ENCODE measurements at regions not wholly inside any gene's neighbourhood (a gene's known extent, or its start where the extent isn't known, plus 50 kb on each side); places are given as distances from the start of the nearest gene placed in this dataset.

DNA sequence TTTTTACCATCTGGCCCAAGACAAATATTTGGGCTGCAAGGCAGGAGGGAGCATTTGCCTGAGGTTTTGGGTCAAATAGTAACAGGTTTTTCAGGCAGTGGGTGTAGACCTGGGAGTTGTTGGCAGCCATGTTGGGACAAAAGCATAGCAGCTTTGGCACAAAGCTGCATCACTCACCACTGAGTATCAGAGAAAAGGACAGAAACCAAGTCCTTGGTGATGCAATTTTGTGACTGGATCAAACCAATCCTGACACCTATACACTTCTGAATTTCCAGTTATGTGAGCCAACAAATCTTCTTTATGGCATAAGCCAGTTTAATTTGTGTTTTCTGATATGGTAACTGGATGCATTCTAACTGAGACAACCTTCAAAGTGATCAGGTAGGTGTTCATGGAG, 144.8 kb upstream of the KRR1 start:
- no peaks in the 10 kb centered on the region for H3K9me3 ChIP-seq (ENCODE audit: low read depth)
- no peak overlapping the region for H3K27ac ChIP-seq
- no peaks in the 10 kb centered on the region for H3K4me1 ChIP-seq (ENCODE audit: low read depth)
- H3K4me3 ChIP-seq, result no peak overlapping the region
- H3K36me3 ChIP-seq, result no peaks in the 10 kb centered on the region
- TF ChIP-seq, protein P1, sequence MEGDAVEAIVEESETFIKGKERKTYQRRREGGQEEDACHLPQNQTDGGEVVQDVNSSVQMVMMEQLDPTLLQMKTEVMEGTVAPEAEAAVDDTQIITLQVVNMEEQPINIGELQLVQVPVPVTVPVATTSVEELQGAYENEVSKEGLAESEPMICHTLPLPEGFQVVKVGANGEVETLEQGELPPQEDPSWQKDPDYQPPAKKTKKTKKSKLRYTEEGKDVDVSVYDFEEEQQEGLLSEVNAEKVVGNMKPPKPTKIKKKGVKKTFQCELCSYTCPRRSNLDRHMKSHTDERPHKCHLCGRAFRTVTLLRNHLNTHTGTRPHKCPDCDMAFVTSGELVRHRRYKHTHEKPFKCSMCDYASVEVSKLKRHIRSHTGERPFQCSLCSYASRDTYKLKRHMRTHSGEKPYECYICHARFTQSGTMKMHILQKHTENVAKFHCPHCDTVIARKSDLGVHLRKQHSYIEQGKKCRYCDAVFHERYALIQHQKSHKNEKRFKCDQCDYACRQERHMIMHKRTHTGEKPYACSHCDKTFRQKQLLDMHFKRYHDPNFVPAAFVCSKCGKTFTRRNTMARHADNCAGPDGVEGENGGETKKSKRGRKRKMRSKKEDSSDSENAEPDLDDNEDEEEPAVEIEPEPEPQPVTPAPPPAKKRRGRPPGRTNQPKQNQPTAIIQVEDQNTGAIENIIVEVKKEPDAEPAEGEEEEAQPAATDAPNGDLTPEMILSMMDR (IDR thresholded peaks at IDR 0.05; ENCODE audit: low read depth, low read length), result no peak
- no peak for DNase-seq (ENCODE audit: low read depth in 1 of 2, low spot score in 1 of 2)
- no peaks in the 10 kb centered on the region for H3K27me3 ChIP-seq

DNA sequence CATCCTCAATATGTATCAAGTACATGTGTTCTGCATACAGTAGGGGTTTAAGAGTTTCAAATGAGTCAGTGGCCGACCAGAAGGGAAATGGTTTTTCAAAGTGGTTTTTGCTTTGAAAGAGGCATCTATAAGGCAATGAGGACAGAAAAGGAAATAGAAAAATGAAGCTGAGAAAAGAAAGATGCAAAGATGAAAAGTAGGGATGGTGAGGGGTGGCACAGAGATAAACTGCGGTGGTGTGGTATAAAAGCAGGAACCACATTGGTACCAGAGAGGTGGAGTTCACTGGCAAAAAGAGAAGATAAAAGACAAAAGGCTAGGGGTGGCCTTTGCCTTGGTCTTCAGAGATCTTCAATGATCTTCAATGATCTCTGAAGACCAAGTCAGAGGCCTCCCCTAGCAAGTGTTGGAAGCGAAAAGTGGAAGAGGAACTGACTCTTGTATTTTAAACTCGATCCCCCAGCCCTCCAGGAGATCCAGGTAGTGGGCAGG, 144.0 kb upstream of the KRR1 start:
- no peaks in the 10 kb centered on the region for H3K4me1 ChIP-seq (ENCODE audit: low read depth)
- DNase-seq (ENCODE audit: low read depth in 1 of 2, low spot score in 1 of 2), result no peak
- TF ChIP-seq, protein P1 (IDR thresholded peaks at IDR 0.05; ENCODE audit: low read depth, low read length), result no peak
- H3K27me3 ChIP-seq, result no peaks in the 10 kb centered on the region
- no peaks in the 10 kb centered on the region for H3K9me3 ChIP-seq (ENCODE audit: low read depth)
- no peaks in the 10 kb centered on the region for H3K36me3 ChIP-seq
- no peak overlapping the region for H3K4me3 ChIP-seq
- no peak overlapping the region for H3K27ac ChIP-seq

DNA sequence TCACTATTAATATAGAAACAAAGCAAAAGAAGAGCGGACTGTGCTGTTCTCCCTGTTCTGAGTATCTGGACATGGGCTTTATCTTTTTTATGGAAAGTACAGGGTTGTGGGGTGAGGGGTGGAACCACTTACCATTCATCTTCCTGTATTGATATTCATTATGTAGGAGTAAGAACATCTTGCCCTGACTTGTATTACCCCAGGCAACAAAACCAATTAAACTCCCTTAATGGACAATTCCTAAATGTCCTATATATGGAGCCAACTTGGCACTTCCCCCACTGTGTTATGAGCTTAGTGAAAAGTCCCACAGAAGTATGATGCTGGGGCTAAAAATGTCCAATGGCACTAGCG, 139.9 kb upstream of the KRR1 start:
- Histone ChIP-seq H3K27me3 (no peaks in the 10 kb centered on the region), H3K36me3 (no peaks in the 10 kb centered on the region), H3K27ac (no peak overlapping the region), H3K4me3 (no peak overlapping the region), H3K9me3 (ENCODE audit: low read depth) (no peaks in the 10 kb centered on the region), H3K4me1 (ENCODE audit: low read depth) (peaks cover 6% of the 10 kb centered on the region)
- no peak for DNase-seq (ENCODE audit: low read depth in 1 of 2, low spot score in 1 of 2)
- TF ChIP-seq, protein P1 (IDR thresholded peaks at IDR 0.05; ENCODE audit: low read depth, low read length), result no peak

DNA sequence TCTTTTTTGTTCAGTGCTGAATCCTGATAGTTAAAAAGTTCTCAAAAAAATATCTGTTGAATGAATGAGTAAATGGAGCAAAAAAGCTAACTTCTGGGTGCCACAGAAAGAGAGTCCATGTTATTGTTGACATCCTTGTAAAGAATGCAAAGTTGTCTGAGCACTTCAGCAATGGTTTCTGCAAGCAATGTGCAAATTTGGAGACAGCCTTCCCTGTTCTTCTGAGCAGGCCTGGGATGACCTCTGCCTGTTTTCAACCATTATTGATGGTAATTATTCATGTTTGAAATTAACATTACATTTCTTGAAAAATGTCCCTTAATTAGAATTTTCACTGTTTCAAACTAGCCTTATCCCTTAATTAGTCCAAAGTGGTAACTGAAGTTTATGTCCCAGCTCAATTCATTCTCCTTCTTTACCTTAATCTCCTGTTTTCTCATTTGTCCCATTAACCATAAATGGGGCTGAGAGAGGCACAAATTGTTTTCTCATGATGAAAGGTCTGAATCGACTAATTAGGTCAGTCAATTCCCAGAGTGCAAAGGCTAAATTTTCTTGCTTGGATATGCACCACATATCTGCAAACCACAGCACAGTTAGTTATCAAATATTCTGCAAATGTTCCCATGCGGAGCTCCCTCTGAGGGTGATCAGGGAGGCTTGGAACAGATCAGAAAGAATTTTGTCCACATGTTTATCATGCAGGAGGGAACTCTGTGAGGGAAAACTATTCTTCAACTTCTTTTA, 139.4 kb upstream of the KRR1 start:
- H3K9me3 ChIP-seq (ENCODE audit: low read depth), result no peaks in the 10 kb centered on the region
- H3K27ac ChIP-seq, result no peak overlapping the region
- TF ChIP-seq, protein P1 (IDR thresholded peaks at IDR 0.05; ENCODE audit: low read depth, low read length), result no peak
- H3K4me3 ChIP-seq, result no peak overlapping the region
- peak in 1 of 2 donors; percentile 86 for DNase-seq (ENCODE audit: low read depth in 1 of 2, low spot score in 1 of 2)
- peaks cover 6% of the 10 kb centered on the region for H3K4me1 ChIP-seq (ENCODE audit: low read depth)
- H3K36me3 ChIP-seq, result no peaks in the 10 kb centered on the region
- H3K27me3 ChIP-seq, result no peaks in the 10 kb centered on the region

DNA sequence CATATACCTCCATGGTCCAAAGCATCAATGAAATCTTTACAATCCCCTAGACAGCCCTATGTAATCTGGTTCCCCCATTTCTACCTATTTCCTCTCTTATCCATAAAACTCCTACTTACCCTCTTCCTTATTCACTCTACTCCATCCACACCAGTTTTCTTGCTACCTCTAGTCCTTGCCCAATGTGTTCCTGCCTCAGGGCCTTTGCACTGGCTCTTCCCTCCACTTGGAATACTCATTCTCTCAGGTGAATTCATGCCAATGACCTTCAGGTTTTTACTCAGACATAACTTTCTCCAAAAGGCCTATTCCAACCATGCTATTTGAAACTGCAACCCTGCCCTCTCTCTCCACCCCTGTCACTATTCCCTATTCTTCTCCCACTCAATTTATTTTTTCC, 138.7 kb upstream of the KRR1 start:
- TF ChIP-seq, protein P1 (IDR thresholded peaks at IDR 0.05; ENCODE audit: low read depth, low read length), result no peak
- no peaks in the 10 kb centered on the region for H3K9me3 ChIP-seq (ENCODE audit: low read depth)
- H3K27me3 ChIP-seq, result no peaks in the 10 kb centered on the region
- no peaks in the 10 kb centered on the region for H3K36me3 ChIP-seq
- H3K4me1 ChIP-seq (ENCODE audit: low read depth), result peaks cover 6% of the 10 kb centered on the region
- DNase-seq (ENCODE audit: low read depth in 1 of 2, low spot score in 1 of 2), result no peak
- H3K27ac ChIP-seq, result no peak overlapping the region
- no peak overlapping the region for H3K4me3 ChIP-seq
